HepG2 (cell line): ENCODE measurements at regions not wholly inside any gene's neighbourhood (a gene's known extent, or its start where the extent isn't known, plus 50 kb on each side); places are given as distances from the start of the nearest gene placed in this dataset.

Experiments
- ARID3A ChIP-seq: IDR thresholded peaks from 2 replicates; pipeline ENCODE4 v1.6.1; 2012; ENCODE audit warnings: low read depth, low read length, improper control_type of control experiment
- FOXK1 ChIP-seq: sonication (generic); formaldehyde crosslinking; IDR thresholded peaks from 2 replicates; pipeline ENCODE4 v1.4.0; 2020; ENCODE audit warnings: low read depth, missing genetic modification reagents, borderline replicate concordance
- GATA4 ChIP-seq: sonication (generic); IDR thresholded peaks from 2 replicates; pipeline ENCODE4 v1.6.1; 2016; ENCODE audit warnings: antibody characterized with exemption, low read depth, borderline replicate concordance
- GTF2F1 ChIP-seq: fragments of 150-350 bp; IDR thresholded peaks from 2 replicates; pipeline ENCODE4 v1.6.1; 2014; ENCODE audit warnings: low read length
- IRF2 ChIP-seq: IDR thresholded peaks from 2 replicates; pipeline ENCODE4 v1.6.1; 2018; ENCODE audit warnings: missing genetic modification reagents, missing compliant biosample characterization
- ISX ChIP-seq: sonication (generic); formaldehyde crosslinking; conservative IDR thresholded peaks from 2 replicates; pipeline ENCODE4 v1.5.0; 2020; ENCODE audit warnings: missing genetic modification reagents
- MIXL1 ChIP-seq: IDR thresholded peaks from 2 replicates; pipeline ENCODE4 v1.6.1; 2016
- RAD21 ChIP-seq: fragments of 450-650 bp; formaldehyde crosslinking; IDR thresholded peaks from 2 replicates; pipeline ENCODE4 v1.5.0; 2020; ENCODE audit warnings: mild to moderate bottlenecking
- RXRB ChIP-seq: IDR thresholded peaks from 2 replicates; pipeline ENCODE4 v1.6.1; 2016; ENCODE audit warnings: borderline replicate concordance, missing genetic modification reagents, missing compliant biosample characterization
- SMC3 ChIP-seq: IDR thresholded peaks from 2 replicates; pipeline ENCODE4 v1.6.1; 2011; ENCODE audit warnings: low read length, improper control_type of control experiment
- STAG1 ChIP-seq: sonication (generic); formaldehyde crosslinking; IDR thresholded peaks from 2 replicates; pipeline ENCODE4 v1.4.0; 2020; ENCODE audit warnings: missing genetic modification reagents
- USF2 ChIP-seq, 2 experiments: sonication (generic) in 1 of 2; formaldehyde crosslinking in 1 of 2; IDR thresholded peaks; 2 replicates each; pipeline versions ENCODE4 v1.5.1 to v1.6.1; 2011 to 2020; ENCODE audit warnings: borderline replicate concordance in 1 of 2, low read depth in 1 of 2, low read length in 1 of 2, mild to moderate bottlenecking in 1 of 2, missing genetic modification reagents in 1 of 2, moderate library complexity in 1 of 2
- ZNF547 ChIP-seq: sonication (generic); formaldehyde crosslinking; IDR thresholded peaks from 2 replicates; pipeline ENCODE4 v1.5.1; 2020; ENCODE audit warnings: mild to moderate bottlenecking, missing genetic modification reagents
- TF ChIP-seq, protein P1 (sequence below), 2 experiments: sonication (generic) in 1 of 2; formaldehyde crosslinking in 1 of 2; IDR thresholded peaks; 2 replicates each; pipeline versions ENCODE4 v1.4.0 to v1.6.1; 2018 to 2020; ENCODE audit warnings: missing genetic modification reagents in 2 of 2, borderline replicate concordance in 1 of 2, low read depth in 1 of 2, mild to moderate bottlenecking in 1 of 2, missing biosample characterization in 1 of 2
- TF ChIP-seq, protein P2 (sequence below): sonication (generic); formaldehyde crosslinking; IDR thresholded peaks from 2 replicates; pipeline ENCODE4 v1.5.0; 2020; ENCODE audit warnings: mild to moderate bottlenecking, missing genetic modification reagents, moderate library complexity

- peak; percentile 55; the same call in 1 of the 2 replicates for TF ChIP-seq MIXL1 (CRISPR knock-in tag)
- TF ChIP-seq ARID3A = peak; percentile 85
- no peak for TF ChIP-seq GTF2F1
- no peak for TF ChIP-seq GATA4
- TF ChIP-seq USF2 (IDR thresholded peaks at IDR 0.05; ENCODE audit: low read depth, low read length) = peak; percentile 33; the same call in 1 of the 2 replicates
- TF ChIP-seq USF2 (CRISPR knock-in tag; IDR thresholded peaks at IDR 0.05; ENCODE audit: borderline replicate concordance) = no peak
- peak; percentile 73 for TF ChIP-seq RAD21 (CRISPR knock-in tag)
- TF ChIP-seq, protein P1, sequence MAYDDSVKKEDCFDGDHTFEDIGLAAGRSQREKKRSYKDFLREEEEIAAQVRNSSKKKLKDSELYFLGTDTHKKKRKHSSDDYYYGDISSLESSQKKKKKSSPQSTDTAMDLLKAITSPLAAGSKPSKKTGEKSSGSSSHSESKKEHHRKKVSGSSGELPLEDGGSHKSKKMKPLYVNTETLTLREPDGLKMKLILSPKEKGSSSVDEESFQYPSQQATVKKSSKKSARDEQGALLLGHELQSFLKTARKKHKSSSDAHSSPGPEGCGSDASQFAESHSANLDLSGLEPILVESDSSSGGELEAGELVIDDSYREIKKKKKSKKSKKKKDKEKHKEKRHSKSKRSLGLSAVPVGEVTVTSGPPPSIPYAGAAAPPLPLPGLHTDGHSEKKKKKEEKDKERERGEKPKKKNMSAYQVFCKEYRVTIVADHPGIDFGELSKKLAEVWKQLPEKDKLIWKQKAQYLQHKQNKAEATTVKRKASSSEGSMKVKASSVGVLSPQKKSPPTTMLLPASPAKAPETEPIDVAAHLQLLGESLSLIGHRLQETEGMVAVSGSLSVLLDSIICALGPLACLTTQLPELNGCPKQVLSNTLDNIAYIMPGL (CRISPR knock-in tag; IDR thresholded peaks at IDR 0.05; ENCODE audit: borderline replicate concordance in 1 of 2, low read depth in 1 of 2) = no peak
- peak; percentile 34; the same call in 1 of the 2 replicates for TF ChIP-seq FOXK1 (CRISPR knock-in tag)
- peak; percentile 99 for TF ChIP-seq RXRB
- peak; percentile 94 for TF ChIP-seq STAG1 (CRISPR knock-in tag)
- TF ChIP-seq SMC3 = peak; percentile 90
- no peak for TF ChIP-seq ISX
- 0 out of 2 replicates have a peak, but pooled peaks have one; percentile 22 for TF ChIP-seq IRF2 (CRISPR knock-in tag)
- no peak for TF ChIP-seq ZNF547 (CRISPR knock-in tag)
- TF ChIP-seq, protein P2, sequence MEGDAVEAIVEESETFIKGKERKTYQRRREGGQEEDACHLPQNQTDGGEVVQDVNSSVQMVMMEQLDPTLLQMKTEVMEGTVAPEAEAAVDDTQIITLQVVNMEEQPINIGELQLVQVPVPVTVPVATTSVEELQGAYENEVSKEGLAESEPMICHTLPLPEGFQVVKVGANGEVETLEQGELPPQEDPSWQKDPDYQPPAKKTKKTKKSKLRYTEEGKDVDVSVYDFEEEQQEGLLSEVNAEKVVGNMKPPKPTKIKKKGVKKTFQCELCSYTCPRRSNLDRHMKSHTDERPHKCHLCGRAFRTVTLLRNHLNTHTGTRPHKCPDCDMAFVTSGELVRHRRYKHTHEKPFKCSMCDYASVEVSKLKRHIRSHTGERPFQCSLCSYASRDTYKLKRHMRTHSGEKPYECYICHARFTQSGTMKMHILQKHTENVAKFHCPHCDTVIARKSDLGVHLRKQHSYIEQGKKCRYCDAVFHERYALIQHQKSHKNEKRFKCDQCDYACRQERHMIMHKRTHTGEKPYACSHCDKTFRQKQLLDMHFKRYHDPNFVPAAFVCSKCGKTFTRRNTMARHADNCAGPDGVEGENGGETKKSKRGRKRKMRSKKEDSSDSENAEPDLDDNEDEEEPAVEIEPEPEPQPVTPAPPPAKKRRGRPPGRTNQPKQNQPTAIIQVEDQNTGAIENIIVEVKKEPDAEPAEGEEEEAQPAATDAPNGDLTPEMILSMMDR (CRISPR knock-in tag) = peak; percentile 91
These were observed 87.5 kb upstream of the PPP2R2B start (continued) for GRCh38 chr5:146965761-146966659.
